Kidney glomerular epithelial cell (primary cell): ENCODE measurements at regions not wholly inside any gene's neighbourhood (a gene's known extent, or its start where the extent isn't known, plus 50 kb on each side); places are given as distances from the start of the nearest gene placed in this dataset.
A peak's percentile ranks its signal among the peaks of the same experiment; 100 is the strongest.

Source experiments
- DNase-seq: peaks from one replicate; lab custom pipeline; 2025; lab: John Stamatoyannopoulos, UW

- no peak for DNase-seq
Measured at GRCh38 chr13:73748404-73748803, 385.8 kb downstream of the KLF12 start.

GRCh38 chr13:73745190-73745589 is 389.0 kb downstream of the KLF12 start:
- no peak for DNase-seq

GRCh38 chr13:73742982-73743381 is 391.2 kb downstream of the KLF12 start:
- DNase-seq, result no peak

- DNase-seq, result no peak
Measured at GRCh38 chr13:73741742-73742141, 392.5 kb downstream of the KLF12 start.

GRCh38 chr13:73741111-73741510 is 393.1 kb downstream of the KLF12 start:
- no peak for DNase-seq

GRCh38 chr13:73740666-73741065 is 393.5 kb downstream of the KLF12 start:
- no peak for DNase-seq

GRCh38 chr13:73739394-73739793 is 394.8 kb downstream of the KLF12 start:
- no peak for DNase-seq

GRCh38 chr13:73738626-73739025 is 395.6 kb downstream of the KLF12 start:
- DNase-seq, result no peak

- no peak for DNase-seq
Measured at GRCh38 chr13:73737214-73737613, 397.0 kb downstream of the KLF12 start.

GRCh38 chr13:73733706-73734105 is 400.5 kb downstream of the KLF12 start:
- no peak for DNase-seq

- no peak for DNase-seq
Measured at GRCh38 chr13:73732350-73732749, 401.9 kb downstream of the KLF12 start.

GRCh38 chr13:73731564-73731963 is 402.6 kb downstream of the KLF12 start:
- DNase-seq, result no peak

- no peak for DNase-seq
Measured at GRCh38 chr13:73730014-73730413, 404.2 kb downstream of the KLF12 start.

GRCh38 chr13:73729046-73729445 is 405.2 kb downstream of the KLF12 start:
- no peak for DNase-seq

GRCh38 chr13:73722120-73722519 is 412.1 kb downstream of the KLF12 start:
- peak; percentile 86 for DNase-seq

- DNase-seq, result no peak
Measured at GRCh38 chr13:73721571-73721970, 412.6 kb downstream of the KLF12 start.

GRCh38 chr13:73720216-73720840 is 413.9 kb downstream of the KLF12 start:
- DNase-seq, result no peak

- DNase-seq, result no peak
Measured at GRCh38 chr13:73718246-73718645, 416.0 kb downstream of the KLF12 start.

- no peak for DNase-seq
Measured at GRCh38 chr13:73717632-73718031, 416.6 kb downstream of the KLF12 start.

GRCh38 chr13:73715911-73716510 is 418.2 kb downstream of the KLF12 start:
- peak; percentile 35 for DNase-seq

GRCh38 chr13:73715114-73715910 is 418.9 kb downstream of the KLF12 start:
- DNase-seq, result no peak

- DNase-seq, result no peak
Measured at GRCh38 chr13:73714522-73714921, 419.7 kb downstream of the KLF12 start.

- DNase-seq, result peak; percentile 55
Measured at GRCh38 chr13:73708393-73708985, 425.7 kb downstream of the KLF12 start.
